PFSK-1 (cell line): ENCODE measurements at regions not wholly inside any gene's neighbourhood (a gene's known extent, or its start where the extent isn't known, plus 50 kb on each side); places are given as distances from the start of the nearest gene placed in this dataset.

Source experiments
- POLR2AphosphoS5 ChIP-seq: IDR thresholded peaks from 2 replicates; pipeline ENCODE4 v1.6.1; 2012; ENCODE audit warnings: low read depth, mild to moderate bottlenecking, control low read depth, low read length, moderate library complexity
- REST ChIP-seq, 2 experiments: IDR thresholded peaks; 2 replicates each; pipeline versions ENCODE4 v1.6.1 to v1.8.0; 2011 to 2012; ENCODE audit warnings: low read depth in 2 of 2, low read length in 2 of 2, control low read depth in 1 of 2, inconsistent platforms in 1 of 2, mild to moderate bottlenecking in 1 of 2, moderate library complexity in 1 of 2; ENCODE audit not compliant: insufficient read depth in 1 of 2
- SIN3A ChIP-seq: IDR thresholded peaks from 2 replicates; pipeline ENCODE4 v1.6.1; 2012; ENCODE audit warnings: mild to moderate bottlenecking, low read length, moderate library complexity, borderline replicate concordance; ENCODE audit not compliant: insufficient read depth
- TAF1 ChIP-seq: IDR thresholded peaks from 2 replicates; pipeline ENCODE4 v1.6.1; 2012; ENCODE audit warnings: low read length, control low read depth, borderline replicate concordance; ENCODE audit not compliant: insufficient read depth

GRCh38 chr1:238589843-238590435 is 699.2 kb upstream of the ZP4 start:
- TF ChIP-seq REST (IDR thresholded peaks at IDR 0.05; ENCODE audit: insufficient read depth in 1 of 2, low read depth in 2 of 2, low read length in 2 of 2) (no peak), SIN3A (no peak), POLR2AphosphoS5 (0 out of 2 replicates have a peak, but pooled peaks have one; percentile 30), TAF1 (0 out of 2 replicates have a peak, but pooled peaks have one; percentile 8)
